ENCODE measurements at regions not wholly inside any gene's neighbourhood (a gene's known extent, or its start where the extent isn't known, plus 50 kb on each side); places are given as distances from the start of the nearest gene placed in this dataset.

DNA sequence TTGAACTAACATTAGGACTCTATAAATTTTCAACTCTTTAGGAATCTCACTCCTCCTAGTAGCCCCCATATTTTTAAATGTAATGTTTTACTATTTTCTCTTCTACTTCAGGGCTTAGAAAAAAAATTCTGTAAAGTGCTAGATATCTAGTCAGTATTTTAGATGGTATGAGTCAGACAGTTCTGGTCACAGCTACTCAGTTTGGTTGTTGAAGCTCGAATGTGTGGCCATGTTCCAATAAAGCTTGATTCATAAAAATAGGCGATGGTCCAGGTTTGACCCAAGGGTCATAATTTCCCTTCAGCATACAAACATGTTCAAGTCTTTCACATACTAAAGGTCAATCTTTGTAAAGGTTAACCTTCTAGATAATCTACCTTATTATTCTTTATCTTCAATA, 566.0 kb upstream of the CDH18 start:
- ATAC-seq (replicated peaks) (no peak), DNase-seq (no peak)
- Mint-ChIP-seq H3K4me3 (no peak overlapping the region), H3K27ac (no peak overlapping the region), H3K36me3 (ENCODE audit: insufficient read depth) (peaks cover 2% of the 10 kb centered on the region), H3K9me3 (peaks cover 6 to 22% of the 10 kb centered on the region in 2 donors), H3K27me3 (no peaks in the 10 kb centered on the region), H3K4me1 (ENCODE audit: low read depth in 2 of 2) (no peaks in the 10 kb centered on the region)

DNA sequence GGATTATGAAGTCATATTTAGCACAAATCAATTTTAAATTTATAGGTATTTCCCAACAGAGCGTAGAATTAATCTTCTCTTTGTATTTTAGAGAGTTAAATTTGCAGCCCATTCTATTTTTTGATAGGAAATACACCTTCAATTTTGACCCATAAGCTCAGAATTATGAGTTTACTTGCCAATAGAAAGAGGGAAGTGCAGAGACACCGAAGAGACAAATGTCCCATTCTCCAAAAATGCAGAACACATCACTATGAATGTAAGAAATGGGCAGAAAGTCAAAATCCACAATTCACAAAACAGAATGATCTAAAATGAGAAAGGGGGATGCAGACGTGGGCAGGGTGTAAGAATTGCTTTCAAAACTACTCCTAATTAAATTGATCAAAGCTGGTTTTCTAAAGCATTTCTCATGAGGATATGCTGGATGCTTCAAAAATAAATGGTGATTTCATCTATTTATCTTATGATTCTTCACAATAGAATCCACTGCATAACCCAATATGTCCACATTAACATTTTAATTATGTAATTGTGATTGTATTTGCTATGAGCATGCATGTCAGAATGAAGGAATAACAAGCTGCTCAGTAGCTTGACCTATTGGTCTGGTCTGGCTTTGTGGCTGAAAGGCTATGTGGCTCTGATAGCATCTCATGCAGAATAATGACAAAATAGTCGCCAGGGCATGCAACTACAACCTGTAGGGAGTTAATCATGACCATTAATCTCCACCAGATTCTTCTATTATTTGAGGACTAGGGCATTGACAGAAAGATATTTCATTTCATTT, 550.1 kb upstream of the CDH18 start:
- ATAC-seq (replicated peaks): no peak
- Mint-ChIP-seq H3K36me3 (ENCODE audit: insufficient read depth) (no peaks in the 10 kb centered on the region), H3K4me1 (ENCODE audit: low read depth in 2 of 2) (no peaks in the 10 kb centered on the region), H3K4me3 (no peak overlapping the region), H3K27ac (no peak overlapping the region), H3K9me3 (peaks cover 0 to 8% of the 10 kb centered on the region in 2 donors), H3K27me3 (no peaks in the 10 kb centered on the region)
- DNase-seq: no peak

DNA sequence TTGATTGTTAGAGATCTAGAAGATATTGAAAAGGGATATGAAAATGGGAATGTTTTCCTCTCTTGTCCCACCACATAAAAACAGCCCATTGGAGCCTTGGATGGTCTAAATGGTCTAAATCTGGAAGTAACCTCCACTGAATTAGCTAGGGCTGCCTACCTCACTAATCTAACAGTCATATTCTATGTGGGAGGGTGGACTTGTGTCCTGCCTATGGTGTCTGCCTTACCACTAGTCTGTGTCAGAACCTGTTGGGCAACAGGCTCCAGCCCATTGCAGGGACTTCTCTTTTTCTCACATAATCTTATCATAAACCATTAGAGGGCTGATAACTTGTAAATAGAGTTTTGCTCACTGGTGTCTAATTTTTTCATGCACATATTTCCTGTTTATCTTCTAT, 548.8 kb upstream of the CDH18 start:
- Mint-ChIP-seq H3K36me3 (ENCODE audit: insufficient read depth) (no peaks in the 10 kb centered on the region), H3K27me3 (no peaks in the 10 kb centered on the region), H3K27ac (peak overlapping the region in 1 of 2 donors; percentile 46), H3K9me3 (peaks cover 4 to 8% of the 10 kb centered on the region in 2 donors), H3K4me3 (no peak overlapping the region), H3K4me1 (ENCODE audit: low read depth in 2 of 2) (no peaks in the 10 kb centered on the region)
- DNase-seq (no peak), ATAC-seq (replicated peaks) (no peak)

DNA sequence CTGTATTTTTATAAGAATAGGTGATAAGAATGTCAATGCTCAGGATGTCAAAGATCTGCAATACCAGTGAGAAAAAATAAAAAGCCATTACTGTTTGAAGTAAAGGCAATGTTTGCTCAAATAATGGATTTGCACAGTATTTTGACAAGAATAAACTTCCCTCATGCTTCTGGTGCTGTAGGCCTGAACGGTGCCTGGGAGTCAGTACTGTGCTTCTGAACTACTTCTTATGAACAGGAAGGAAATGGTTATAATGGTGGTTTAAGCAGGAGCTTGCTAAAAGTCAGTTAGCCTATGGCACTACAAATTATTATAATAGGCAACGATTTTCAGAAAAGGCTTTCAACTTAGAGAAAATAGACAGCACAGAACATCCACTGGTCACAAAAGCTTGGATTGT, 548.3 kb upstream of the CDH18 start:
- ATAC-seq (replicated peaks) (no peak), DNase-seq (no peak)
- H3K27me3 Mint-ChIP-seq: no peaks in the 10 kb centered on the region
- H3K36me3 Mint-ChIP-seq (ENCODE audit: insufficient read depth): no peaks in the 10 kb centered on the region
- H3K27ac Mint-ChIP-seq: peak overlapping the region in 1 of 2 donors; percentile 46
- H3K4me1 Mint-ChIP-seq (ENCODE audit: low read depth in 2 of 2): no peaks in the 10 kb centered on the region
- peaks cover 4 to 8% of the 10 kb centered on the region in 2 donors for H3K9me3 Mint-ChIP-seq
- no peak overlapping the region for H3K4me3 Mint-ChIP-seq

DNA sequence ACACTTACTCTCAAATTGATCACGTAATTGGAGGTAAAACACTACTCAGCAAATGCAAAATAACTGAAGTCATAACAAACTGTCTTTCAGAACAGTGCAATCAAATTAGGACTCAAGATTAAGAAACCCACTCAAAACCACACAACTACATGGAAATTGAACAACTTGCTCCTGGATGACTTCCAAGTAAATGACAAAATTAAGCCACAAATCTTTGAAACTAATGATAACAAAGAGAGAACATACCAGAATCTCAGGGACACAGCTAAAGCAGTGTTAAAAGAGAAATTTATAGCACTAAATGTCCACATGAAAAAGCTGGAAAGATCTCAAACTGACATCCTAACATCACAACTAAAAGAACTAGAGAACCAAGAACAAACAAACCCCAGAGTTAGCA, 540.5 kb upstream of the CDH18 start:
- Mint-ChIP-seq H3K4me1 (ENCODE audit: low read depth in 2 of 2) (no peaks in the 10 kb centered on the region), H3K27me3 (no peaks in the 10 kb centered on the region), H3K36me3 (ENCODE audit: insufficient read depth) (no peaks in the 10 kb centered on the region), H3K9me3 (peaks cover 13 to 22% of the 10 kb centered on the region in 2 donors), H3K4me3 (no peak overlapping the region), H3K27ac (no peak overlapping the region)
- ATAC-seq (replicated peaks) (no peak), DNase-seq (no peak)

DNA sequence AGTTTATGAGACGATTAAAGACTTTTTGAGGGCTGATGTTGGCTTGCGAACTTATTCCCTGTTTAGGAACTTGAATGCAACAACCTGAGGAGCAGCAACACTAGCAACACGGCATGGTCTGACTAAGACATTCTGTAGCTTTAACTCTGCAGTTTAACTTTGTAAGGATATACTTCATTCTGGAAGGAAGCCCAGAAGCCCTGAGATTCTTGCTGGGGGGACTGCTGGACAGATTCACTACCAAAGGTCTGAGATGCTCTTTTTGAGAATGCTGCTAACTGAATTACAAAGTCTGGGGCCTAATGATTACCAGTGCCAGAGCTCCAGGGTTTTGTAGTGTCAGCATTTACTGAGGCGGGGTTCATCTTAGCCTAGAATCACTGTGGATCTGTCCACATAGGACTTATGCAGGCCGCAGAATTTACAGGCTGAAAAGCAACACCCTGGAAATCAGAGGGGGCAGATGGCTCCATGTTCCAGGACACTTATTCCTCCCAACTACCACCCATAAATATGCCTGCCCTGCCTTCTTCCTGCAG, 537.1 kb upstream of the CDH18 start:
- Mint-ChIP-seq H3K9me3 (peaks cover 13 to 18% of the 10 kb centered on the region in 2 donors), H3K4me1 (ENCODE audit: low read depth in 2 of 2) (no peaks in the 10 kb centered on the region)

DNA sequence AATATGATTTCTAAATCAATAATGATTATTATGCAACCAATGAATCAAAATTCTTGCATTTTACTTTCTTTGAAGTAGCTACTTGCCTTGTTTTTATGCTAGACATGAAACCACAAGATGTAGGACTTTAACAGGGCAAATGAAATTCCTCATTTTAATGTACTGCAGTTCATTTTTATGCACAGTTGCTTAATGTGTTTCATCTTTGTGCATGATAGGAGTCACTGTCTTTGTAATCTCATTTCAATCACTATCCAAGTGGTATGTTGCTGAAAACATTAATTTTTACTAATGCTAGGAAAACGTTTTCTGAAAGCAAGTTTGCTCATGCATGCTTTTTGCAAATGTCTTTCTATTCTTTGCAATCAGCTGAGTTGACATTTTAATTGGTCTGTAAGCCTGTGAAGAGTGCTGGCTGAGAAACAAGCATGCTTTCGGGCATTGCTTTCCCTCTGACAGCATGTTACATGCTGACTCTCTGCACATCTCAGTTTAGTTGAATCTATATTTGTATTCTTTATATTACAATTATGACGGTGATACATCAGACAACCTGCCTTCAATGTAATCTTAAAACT, 535.0 kb upstream of the CDH18 start:
- H3K27me3 Mint-ChIP-seq: no peaks in the 10 kb centered on the region
- no peak for DNase-seq
- H3K9me3 Mint-ChIP-seq: peaks cover 6 to 11% of the 10 kb centered on the region in 2 donors
- no peak overlapping the region for H3K27ac Mint-ChIP-seq
- H3K4me3 Mint-ChIP-seq: no peak overlapping the region
- no peak for ATAC-seq (replicated peaks)
- H3K4me1 Mint-ChIP-seq (ENCODE audit: low read depth in 2 of 2): no peaks in the 10 kb centered on the region
- no peaks in the 10 kb centered on the region for H3K36me3 Mint-ChIP-seq (ENCODE audit: insufficient read depth)

More for the DNA sequence above, 537.1 kb upstream of the CDH18 start:
- no peaks in the 10 kb centered on the region for H3K27me3 Mint-ChIP-seq
- H3K4me3 Mint-ChIP-seq: no peak overlapping the region
- DNase-seq (no peak), ATAC-seq (replicated peaks) (no peak)
- no peaks in the 10 kb centered on the region for H3K36me3 Mint-ChIP-seq (ENCODE audit: insufficient read depth)
- no peak overlapping the region for H3K27ac Mint-ChIP-seq

DNA sequence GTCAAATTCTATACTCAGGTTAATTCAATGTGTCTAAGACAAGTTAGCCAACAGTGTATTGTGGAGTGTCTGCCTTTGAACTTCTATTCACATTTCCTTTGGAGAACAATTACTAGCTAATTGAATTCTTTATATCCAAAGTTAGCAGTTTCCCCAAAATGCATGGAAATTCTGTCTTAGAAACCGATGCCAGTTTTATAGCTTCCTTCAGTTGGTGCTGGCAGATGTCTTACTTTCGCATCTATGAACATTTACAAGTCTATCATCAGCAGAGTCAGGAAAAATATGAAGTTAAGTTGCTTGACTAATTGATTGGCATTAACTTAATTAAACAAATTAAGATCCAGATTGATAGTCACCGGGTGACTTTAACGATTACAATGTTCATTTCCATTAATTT, 527.6 kb upstream of the CDH18 start:
- no peaks in the 10 kb centered on the region for H3K4me1 Mint-ChIP-seq (ENCODE audit: low read depth in 2 of 2)
- H3K36me3 Mint-ChIP-seq (ENCODE audit: insufficient read depth): no peaks in the 10 kb centered on the region
- no peaks in the 10 kb centered on the region for H3K27me3 Mint-ChIP-seq
- no peak for DNase-seq
- H3K27ac Mint-ChIP-seq: no peak overlapping the region
- peaks cover 0 to 11% of the 10 kb centered on the region in 2 donors for H3K9me3 Mint-ChIP-seq
- no peak for ATAC-seq (replicated peaks)
- H3K4me3 Mint-ChIP-seq: no peak overlapping the region

DNA sequence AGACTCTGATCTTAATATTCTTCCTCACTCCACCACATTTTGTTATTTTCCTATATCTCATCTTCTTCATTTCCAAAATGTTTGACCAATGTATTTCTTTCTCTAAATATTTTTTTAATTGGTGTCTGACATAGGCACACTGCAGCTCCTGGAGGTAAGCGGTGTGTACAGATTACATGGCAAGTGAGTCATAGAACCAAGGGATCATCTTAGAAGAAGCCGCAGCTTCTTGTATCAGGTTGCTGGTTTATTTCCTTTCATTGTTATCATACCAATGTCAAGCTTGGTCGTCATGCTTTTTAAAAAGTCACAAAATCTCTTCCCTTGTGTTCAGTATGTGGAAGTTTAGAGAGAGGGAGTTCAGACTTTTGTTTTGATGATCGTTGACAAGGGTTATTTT, 526.1 kb upstream of the CDH18 start:
- H3K4me1 Mint-ChIP-seq (ENCODE audit: low read depth in 2 of 2): no peaks in the 10 kb centered on the region
- peaks cover 0 to 17% of the 10 kb centered on the region in 2 donors for H3K9me3 Mint-ChIP-seq
- H3K36me3 Mint-ChIP-seq (ENCODE audit: insufficient read depth): no peaks in the 10 kb centered on the region

DNA sequence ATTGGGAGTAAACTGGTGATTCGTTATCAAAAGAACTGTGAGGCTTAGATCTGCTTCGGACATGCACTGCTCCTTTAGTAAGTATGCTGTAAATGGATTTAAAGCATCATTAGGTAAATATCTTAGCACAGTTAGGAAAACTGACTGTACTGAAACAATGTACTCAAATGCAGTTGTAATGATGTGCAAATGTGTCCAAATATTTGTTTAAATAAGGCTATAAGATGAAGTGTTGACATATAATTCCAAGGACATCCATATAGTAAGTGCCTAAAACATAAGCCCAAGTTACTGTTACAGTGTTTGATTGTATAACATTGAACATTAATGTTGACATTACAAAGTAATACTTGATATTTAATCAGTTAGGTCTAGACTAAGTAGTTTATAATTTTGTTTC, 512.5 kb upstream of the CDH18 start:
- no peak overlapping the region for H3K27ac Mint-ChIP-seq
- peaks cover 6 to 18% of the 10 kb centered on the region in 2 donors for H3K9me3 Mint-ChIP-seq
- no peaks in the 10 kb centered on the region for H3K4me1 Mint-ChIP-seq (ENCODE audit: low read depth in 2 of 2)
- DNase-seq (no peak), ATAC-seq (replicated peaks) (no peak)
- no peaks in the 10 kb centered on the region for H3K27me3 Mint-ChIP-seq
- H3K4me3 Mint-ChIP-seq: no peak overlapping the region
- H3K36me3 Mint-ChIP-seq (ENCODE audit: insufficient read depth): no peaks in the 10 kb centered on the region

More for the DNA sequence above, 526.1 kb upstream of the CDH18 start:
- DNase-seq (no peak), ATAC-seq (replicated peaks) (no peak)
- Mint-ChIP-seq H3K4me3 (no peak overlapping the region), H3K27ac (no peak overlapping the region), H3K27me3 (no peaks in the 10 kb centered on the region)

DNA sequence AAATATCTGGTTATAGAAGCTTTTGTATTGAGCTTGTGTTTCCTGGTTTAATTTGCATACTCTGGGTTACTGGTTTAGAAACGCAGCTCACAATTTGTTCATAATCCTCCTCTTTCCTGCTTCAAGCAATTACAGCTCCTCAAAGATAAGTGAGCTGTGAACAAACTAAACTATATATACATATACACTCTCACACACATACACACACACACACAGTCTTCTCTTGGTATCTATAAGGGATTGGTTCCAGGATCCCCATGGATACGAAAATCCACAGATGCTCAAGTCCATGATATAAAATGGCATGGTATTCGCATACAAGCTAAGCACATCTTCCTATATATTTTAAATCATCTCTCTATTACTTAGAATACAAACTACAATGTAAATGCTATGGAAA, 510.9 kb upstream of the CDH18 start:
- Mint-ChIP-seq H3K4me1 (ENCODE audit: low read depth in 2 of 2) (no peaks in the 10 kb centered on the region), H3K27me3 (no peaks in the 10 kb centered on the region), H3K9me3 (peaks cover 4 to 24% of the 10 kb centered on the region in 2 donors), H3K36me3 (ENCODE audit: insufficient read depth) (no peaks in the 10 kb centered on the region), H3K27ac (no peak overlapping the region), H3K4me3 (no peak overlapping the region)
- DNase-seq: no peak
- no peak for ATAC-seq (replicated peaks)

DNA sequence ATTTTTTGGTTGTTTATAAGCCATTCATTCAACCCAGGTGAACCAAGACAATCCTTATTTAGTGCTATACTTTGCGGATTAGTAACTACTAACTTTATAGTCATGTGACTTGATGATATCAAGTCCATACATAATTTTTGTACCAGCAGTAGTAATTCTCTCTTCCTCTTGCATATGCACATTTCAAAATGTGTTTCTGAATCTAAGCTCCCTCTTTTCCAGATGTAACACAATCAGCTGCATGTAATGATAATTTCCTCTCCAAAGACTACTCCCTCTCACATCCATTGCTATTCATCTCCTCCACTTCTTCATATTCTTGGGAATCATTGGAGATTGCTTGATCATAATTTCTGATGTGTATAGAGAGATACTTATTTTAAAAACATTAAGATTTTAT, 510.1 kb upstream of the CDH18 start:
- Mint-ChIP-seq H3K4me1 (ENCODE audit: low read depth in 2 of 2) (no peaks in the 10 kb centered on the region), H3K27me3 (no peaks in the 10 kb centered on the region), H3K27ac (no peak overlapping the region), H3K9me3 (peaks cover 8 to 17% of the 10 kb centered on the region in 2 donors), H3K4me3 (no peak overlapping the region), H3K36me3 (ENCODE audit: insufficient read depth) (no peaks in the 10 kb centered on the region)
- ATAC-seq (replicated peaks) (no peak), DNase-seq (no peak)

DNA sequence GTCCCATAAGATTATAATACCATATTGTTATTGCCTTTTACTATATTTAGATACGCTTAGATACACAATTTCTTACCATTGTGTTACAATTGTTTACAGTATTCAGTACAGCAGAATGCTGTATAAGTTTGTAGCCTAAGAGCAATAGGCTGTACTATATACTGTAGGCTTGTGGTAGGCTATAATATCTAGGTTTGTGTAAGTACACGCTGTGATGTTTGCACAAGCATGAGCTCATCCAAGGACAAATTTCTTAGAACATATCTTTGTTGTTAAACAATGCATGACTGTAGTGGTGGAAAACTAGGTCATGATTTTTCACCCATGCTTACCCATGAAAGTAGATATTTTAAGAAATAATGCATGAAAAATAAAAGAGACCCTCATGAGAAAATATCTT, 509.4 kb upstream of the CDH18 start:
- Mint-ChIP-seq H3K9me3 (peaks cover 8 to 17% of the 10 kb centered on the region in 2 donors), H3K4me3 (no peak overlapping the region), H3K36me3 (ENCODE audit: insufficient read depth) (no peaks in the 10 kb centered on the region)

DNA sequence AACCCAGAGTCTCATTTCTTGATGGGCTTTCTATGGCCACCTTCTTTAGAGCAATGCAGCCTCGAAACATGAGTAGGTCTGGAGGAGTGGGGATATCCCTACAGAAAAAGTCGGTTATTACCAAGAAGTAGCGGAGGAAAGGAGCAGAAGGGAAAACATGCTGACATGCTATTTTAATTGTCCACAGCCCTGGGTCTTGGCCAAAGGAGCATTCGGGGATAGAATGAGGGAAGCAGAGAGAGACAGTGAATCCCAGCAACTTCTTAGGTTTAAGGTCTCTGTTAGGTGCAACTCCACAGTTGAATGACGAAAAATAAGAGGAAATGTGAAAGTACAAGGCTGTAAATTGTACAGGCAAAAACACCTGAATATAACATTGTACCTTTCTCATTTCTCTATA, 506.7 kb upstream of the CDH18 start:
- Mint-ChIP-seq H3K4me3 (no peak overlapping the region), H3K4me1 (ENCODE audit: low read depth in 2 of 2) (no peaks in the 10 kb centered on the region), H3K27me3 (no peaks in the 10 kb centered on the region), H3K27ac (no peak overlapping the region), H3K36me3 (ENCODE audit: insufficient read depth) (no peaks in the 10 kb centered on the region), H3K9me3 (peaks cover 8 to 17% of the 10 kb centered on the region in 2 donors)
- DNase-seq (no peak), ATAC-seq (replicated peaks) (no peak)

More for the DNA sequence above, 509.4 kb upstream of the CDH18 start:
- Mint-ChIP-seq H3K4me1 (ENCODE audit: low read depth in 2 of 2) (no peaks in the 10 kb centered on the region), H3K27ac (no peak overlapping the region), H3K27me3 (no peaks in the 10 kb centered on the region)
- DNase-seq (no peak), ATAC-seq (replicated peaks) (no peak)

Data from effector memory CD8-positive, alpha-beta T cell (primary cell).